Upper lobe of left lung (tissue), 4 donors: ENCODE measurements at regions not wholly inside any gene's neighbourhood (a gene's known extent, or its start where the extent isn't known, plus 50 kb on each side); places are given as distances from the start of the nearest gene placed in this dataset.
"Not testable (repeated sequence)": the region's sequence is repeated elsewhere in the genome, so short reads cannot be mapped to it uniquely, and the experiment has no call there.

Source experiments
- POLR2A ChIP-seq, 4 donors: fragments of 450-650 bp; IDR thresholded peaks; one replicate each; pipeline ENCODE4 v1.5.1; 2016 to 2017; ENCODE audit warnings: antibody characterized with exemption in 4 of 4, mild to moderate bottlenecking in 2 of 4
- POLR2AphosphoS5 ChIP-seq, 2 donors: sonication (generic); formaldehyde crosslinking; IDR thresholded peaks; one replicate each; pipeline ENCODE4 v1.5.1; 2017; ENCODE audit warnings: antibody characterized with exemption in 2 of 2
- TF ChIP-seq, protein P1 (sequence below), 6 experiments: fragments of 450-650 bp in 4 of 6; fragments of 200-600 bp in 2 of 6; sonication (generic) in 2 of 6; IDR thresholded peaks; one replicate each; pipeline ENCODE4 v1.5.1; 2016 to 2019; ENCODE audit warnings: antibody characterized with exemption in 6 of 6

- TF ChIP-seq POLR2A, POLR2AphosphoS5 (IDR thresholded peaks at IDR 0.05): not testable (repeated sequence)
- TF ChIP-seq, protein P1, sequence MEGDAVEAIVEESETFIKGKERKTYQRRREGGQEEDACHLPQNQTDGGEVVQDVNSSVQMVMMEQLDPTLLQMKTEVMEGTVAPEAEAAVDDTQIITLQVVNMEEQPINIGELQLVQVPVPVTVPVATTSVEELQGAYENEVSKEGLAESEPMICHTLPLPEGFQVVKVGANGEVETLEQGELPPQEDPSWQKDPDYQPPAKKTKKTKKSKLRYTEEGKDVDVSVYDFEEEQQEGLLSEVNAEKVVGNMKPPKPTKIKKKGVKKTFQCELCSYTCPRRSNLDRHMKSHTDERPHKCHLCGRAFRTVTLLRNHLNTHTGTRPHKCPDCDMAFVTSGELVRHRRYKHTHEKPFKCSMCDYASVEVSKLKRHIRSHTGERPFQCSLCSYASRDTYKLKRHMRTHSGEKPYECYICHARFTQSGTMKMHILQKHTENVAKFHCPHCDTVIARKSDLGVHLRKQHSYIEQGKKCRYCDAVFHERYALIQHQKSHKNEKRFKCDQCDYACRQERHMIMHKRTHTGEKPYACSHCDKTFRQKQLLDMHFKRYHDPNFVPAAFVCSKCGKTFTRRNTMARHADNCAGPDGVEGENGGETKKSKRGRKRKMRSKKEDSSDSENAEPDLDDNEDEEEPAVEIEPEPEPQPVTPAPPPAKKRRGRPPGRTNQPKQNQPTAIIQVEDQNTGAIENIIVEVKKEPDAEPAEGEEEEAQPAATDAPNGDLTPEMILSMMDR (IDR thresholded peaks at IDR 0.05) = not testable (repeated sequence)
These were observed 193.8 kb downstream of the MN1 start for GRCh38 chr22:27607750-27608149.
